ENCODE measurements at regions not wholly inside any gene's neighbourhood (a gene's known extent, or its start where the extent isn't known, plus 50 kb on each side); places are given as distances from the start of the nearest gene placed in this dataset.
"Not testable (repeated sequence)": the region's sequence is repeated elsewhere in the genome, so short reads cannot be mapped to it uniquely, and the experiment has no call there.

GRCh38 chr6:130537447-130537846 is 171.6 kb downstream of the TMEM200A start:
- ATAC-seq (no peak), DNase-seq (no peak)
- intact Hi-C loops (cut with DNase I), result no loop called here

GRCh38 chr6:130547723-130548122 is 181.9 kb downstream of the TMEM200A start:
- DNase-seq (no peak), ATAC-seq (no peak)
- intact Hi-C loops (cut with DNase I), result no loop called here

GRCh38 chr6:130557481-130558112 is 191.8 kb downstream of the TMEM200A start:
- intact Hi-C loops (cut with DNase I), result no loop called here
- ATAC-seq, result no peak
- no peak for DNase-seq

GRCh38 chr6:130558131-130558530 is 192.3 kb downstream of the TMEM200A start:
- intact Hi-C loops (cut with DNase I), result no loop called here
- ATAC-seq (no peak), DNase-seq (no peak)

GRCh38 chr6:130559166-130559565 is 193.3 kb downstream of the TMEM200A start:
- ATAC-seq, result no peak
- intact Hi-C loops (cut with DNase I), result no loop called here
- DNase-seq, result no peak

- intact Hi-C loops (cut with DNase I), result no loop called here
- DNase-seq, result no peak
- ATAC-seq, result no peak
Measured at GRCh38 chr6:130560231-130560630, 194.4 kb downstream of the TMEM200A start.

- DNase-seq; intact Hi-C loops (cut with DNase I); ATAC-seq: not testable (repeated sequence)
Measured at GRCh38 chr6:130561159-130561558, 195.3 kb downstream of the TMEM200A start.

GRCh38 chr6:130565696-130566095 is 199.9 kb downstream of the TMEM200A start:
- DNase-seq, result no peak
- intact Hi-C loops (cut with DNase I), result no loop called here
- no peak for ATAC-seq

GRCh38 chr6:130574146-130574545 is 208.3 kb downstream of the TMEM200A start:
- ATAC-seq (no peak), DNase-seq (no peak)
- intact Hi-C loops (cut with DNase I), result no loop called here

- intact Hi-C loops (cut with DNase I), result no loop called here
- ATAC-seq (no peak), DNase-seq (no peak)
Measured at GRCh38 chr6:130575557-130575956, 209.7 kb downstream of the TMEM200A start.

GRCh38 chr6:130575971-130576370 is 210.2 kb downstream of the TMEM200A start:
- intact Hi-C loops (cut with DNase I), result no loop called here
- DNase-seq (no peak), ATAC-seq (no peak)

- DNase-seq (no peak), ATAC-seq (no peak)
- intact Hi-C loops (cut with DNase I), result no loop called here
Measured at GRCh38 chr6:130577178-130577919, 211.5 kb downstream of the TMEM200A start.

GRCh38 chr6:130578713-130579112 is 212.9 kb downstream of the TMEM200A start:
- no peak for DNase-seq
- ATAC-seq, result no peak
- intact Hi-C loops (cut with DNase I), result no loop called here

- no peak for ATAC-seq
- DNase-seq, result no peak
- intact Hi-C loops (cut with DNase I), result no loop called here
Measured at GRCh38 chr6:130583268-130583667, 217.5 kb downstream of the TMEM200A start.

- ATAC-seq (no peak), DNase-seq (no peak)
- intact Hi-C loops (cut with DNase I), result no loop called here
Measured at GRCh38 chr6:130585587-130585986, 219.8 kb downstream of the TMEM200A start.

GRCh38 chr6:130587778-130588520 is 222.1 kb downstream of the TMEM200A start:
- intact Hi-C loops (cut with DNase I), result no loop called here
- no peak for ATAC-seq
- DNase-seq, result no peak

GRCh38 chr6:130593200-130593599 is 227.4 kb downstream of the TMEM200A start:
- ATAC-seq, result no peak
- intact Hi-C loops (cut with DNase I), result no loop called here
- DNase-seq, result no peak

- intact Hi-C loops (cut with DNase I), result no loop called here
- DNase-seq, result no peak
- no peak for ATAC-seq
Measured at GRCh38 chr6:130593948-130594347, 228.1 kb downstream of the TMEM200A start.

- DNase-seq (no peak), ATAC-seq (no peak)
- intact Hi-C loops (cut with DNase I), result no loop called here
Measured at GRCh38 chr6:130598021-130598989, 228.9 kb upstream of the SMLR1 start.
